AG10803 (cell line): ENCODE measurements at regions not wholly inside any gene's neighbourhood (a gene's known extent, or its start where the extent isn't known, plus 50 kb on each side); places are given as distances from the start of the nearest gene placed in this dataset.

Experiments used
- DNase-seq: peaks from one replicate; pipeline ENCODE4 v3.0.0; 2010; ENCODE audit warnings: low read depth
- H3K4me3 ChIP-seq: 2 replicates; pipeline ENCODE4 v1.5.1; 2011; ENCODE audit warnings: mild to moderate bottlenecking, low read length, control low read depth
- TF ChIP-seq, protein P1 (sequence below): conservative IDR thresholded peaks from 2 replicates; pipeline ENCODE4 v1.5.1; 2011; ENCODE audit warnings: mild to moderate bottlenecking, low read length, control low read depth, inconsistent platforms

DNA sequence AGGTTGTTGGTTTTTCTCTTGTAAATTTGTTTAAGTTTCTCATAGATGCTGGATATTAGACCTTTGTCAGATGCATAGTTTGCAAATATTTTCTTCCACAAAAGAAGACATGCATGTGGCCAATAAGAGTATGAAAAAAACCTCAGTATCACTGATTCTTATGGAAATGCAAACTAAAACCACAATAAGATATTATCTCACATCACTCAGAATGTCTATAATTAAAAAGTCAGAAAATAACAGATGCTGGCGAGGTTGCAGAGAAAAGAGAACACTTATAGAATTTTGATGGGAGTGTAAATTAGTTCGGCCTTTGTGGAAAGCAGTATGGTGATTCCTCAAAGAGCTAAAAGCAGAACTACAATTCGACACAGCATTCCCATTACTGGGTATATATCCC, 1355.6 kb downstream of the FAM133A start:
- DNase-seq = no peak
- TF ChIP-seq, protein P1, sequence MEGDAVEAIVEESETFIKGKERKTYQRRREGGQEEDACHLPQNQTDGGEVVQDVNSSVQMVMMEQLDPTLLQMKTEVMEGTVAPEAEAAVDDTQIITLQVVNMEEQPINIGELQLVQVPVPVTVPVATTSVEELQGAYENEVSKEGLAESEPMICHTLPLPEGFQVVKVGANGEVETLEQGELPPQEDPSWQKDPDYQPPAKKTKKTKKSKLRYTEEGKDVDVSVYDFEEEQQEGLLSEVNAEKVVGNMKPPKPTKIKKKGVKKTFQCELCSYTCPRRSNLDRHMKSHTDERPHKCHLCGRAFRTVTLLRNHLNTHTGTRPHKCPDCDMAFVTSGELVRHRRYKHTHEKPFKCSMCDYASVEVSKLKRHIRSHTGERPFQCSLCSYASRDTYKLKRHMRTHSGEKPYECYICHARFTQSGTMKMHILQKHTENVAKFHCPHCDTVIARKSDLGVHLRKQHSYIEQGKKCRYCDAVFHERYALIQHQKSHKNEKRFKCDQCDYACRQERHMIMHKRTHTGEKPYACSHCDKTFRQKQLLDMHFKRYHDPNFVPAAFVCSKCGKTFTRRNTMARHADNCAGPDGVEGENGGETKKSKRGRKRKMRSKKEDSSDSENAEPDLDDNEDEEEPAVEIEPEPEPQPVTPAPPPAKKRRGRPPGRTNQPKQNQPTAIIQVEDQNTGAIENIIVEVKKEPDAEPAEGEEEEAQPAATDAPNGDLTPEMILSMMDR = no peak
- no peak overlapping the region for H3K4me3 ChIP-seq

DNA sequence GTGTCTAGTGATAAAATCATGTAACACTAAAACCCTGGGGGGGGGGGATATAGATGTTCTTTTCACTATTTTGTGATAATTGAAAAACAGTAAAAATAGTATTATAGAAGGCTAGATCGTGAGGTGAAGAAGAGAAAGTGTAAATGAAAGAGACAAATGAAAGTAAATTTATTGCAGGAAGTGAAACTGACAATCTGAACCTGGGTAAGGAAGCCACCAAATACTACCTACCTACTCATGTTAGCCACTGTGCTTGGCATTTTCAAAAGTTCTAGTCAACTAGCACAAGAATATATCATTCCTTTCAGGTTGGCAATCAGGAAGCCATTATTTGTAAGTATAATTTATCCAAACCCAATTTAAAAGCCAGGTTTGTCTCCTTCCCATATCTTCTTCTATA, 1366.1 kb downstream of the FAM133A start:
- no peak overlapping the region for H3K4me3 ChIP-seq
- TF ChIP-seq, protein P1 = no peak
- no peak for DNase-seq

DNA sequence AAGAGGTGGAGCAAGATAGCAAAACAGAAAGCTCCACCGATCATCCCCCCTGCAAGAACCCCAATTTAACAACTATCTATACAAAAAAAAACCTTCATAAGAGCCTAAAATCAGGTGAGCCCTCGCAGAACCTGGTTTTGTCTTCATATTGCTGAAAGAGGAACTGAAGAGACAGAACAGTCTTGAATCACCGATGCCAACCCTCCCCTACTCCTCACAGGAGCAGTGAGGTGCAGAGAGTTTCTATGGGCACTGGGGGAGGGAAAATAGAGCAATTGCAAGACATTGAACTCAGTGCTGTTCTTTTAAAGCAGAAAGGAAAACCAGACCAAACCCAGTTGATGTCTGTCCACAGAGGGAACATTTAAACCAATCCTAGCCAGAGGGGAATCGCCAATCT, 1370.3 kb downstream of the FAM133A start:
- TF ChIP-seq, protein P1 = no peak
- no peak overlapping the region for H3K4me3 ChIP-seq
- no peak for DNase-seq

DNA sequence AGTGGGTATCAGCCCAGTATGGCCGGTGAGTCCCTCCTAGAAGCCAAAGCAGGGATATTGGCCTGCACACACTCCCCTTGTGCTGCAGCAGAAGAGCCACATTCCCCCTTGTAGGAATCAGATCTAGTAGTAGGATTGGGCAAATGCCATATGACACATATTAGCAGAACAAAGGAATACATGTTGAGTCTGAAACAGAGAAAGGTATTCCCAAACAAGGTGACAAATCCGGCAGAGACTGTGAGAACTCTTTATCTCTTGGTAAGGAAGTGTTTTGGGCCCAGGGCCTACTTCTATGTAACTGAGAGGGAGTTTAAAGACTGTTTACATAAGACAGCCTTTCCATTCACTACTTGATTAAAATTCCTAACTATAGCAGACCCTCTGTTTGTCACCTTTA, 1382.0 kb downstream of the FAM133A start:
- no peak overlapping the region for H3K4me3 ChIP-seq
- no peak for DNase-seq
- TF ChIP-seq, protein P1 = no peak

DNA sequence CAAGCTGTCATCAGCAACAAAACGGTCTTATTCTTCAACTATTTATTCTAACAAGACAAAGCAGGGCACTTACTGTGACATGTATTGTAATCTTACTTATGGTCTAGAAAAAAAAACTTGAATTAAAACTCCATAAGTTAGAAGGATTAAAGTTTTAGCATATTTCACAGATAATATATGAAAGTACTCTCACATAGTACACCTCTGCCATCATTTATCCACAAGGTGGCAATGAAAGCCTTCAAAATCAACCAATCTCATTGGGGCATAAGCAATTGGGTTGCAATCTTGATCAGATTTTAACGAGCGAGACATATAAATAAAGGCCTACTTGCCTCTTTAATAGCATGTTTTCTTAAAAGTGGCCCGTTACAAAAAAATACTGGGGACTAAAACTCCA, 1382.9 kb downstream of the FAM133A start:
- TF ChIP-seq, protein P1 = peak; percentile 41
- peak; percentile 35 for DNase-seq
- no peak overlapping the region for H3K4me3 ChIP-seq

DNA sequence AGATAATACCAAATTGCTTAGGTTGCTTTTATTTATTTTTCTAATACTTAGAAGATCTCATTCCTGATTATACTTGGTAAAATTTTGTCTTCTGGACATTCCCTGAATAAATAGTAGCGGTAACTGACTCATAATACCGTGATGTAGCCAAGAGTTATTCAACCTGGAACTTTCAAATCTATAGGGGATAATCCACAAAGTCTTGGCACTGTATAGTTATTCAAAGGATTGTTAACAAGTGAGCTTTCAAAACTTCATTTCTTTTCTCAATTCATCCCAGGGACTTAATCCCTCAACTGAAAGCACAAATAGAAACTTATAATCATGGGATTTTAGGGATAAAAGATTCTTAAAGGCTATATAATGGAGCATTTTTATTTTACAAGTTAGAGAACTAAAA, 1383.3 kb downstream of the FAM133A start:
- no peak overlapping the region for H3K4me3 ChIP-seq
- TF ChIP-seq, protein P1 = no peak
- DNase-seq = no peak

DNA sequence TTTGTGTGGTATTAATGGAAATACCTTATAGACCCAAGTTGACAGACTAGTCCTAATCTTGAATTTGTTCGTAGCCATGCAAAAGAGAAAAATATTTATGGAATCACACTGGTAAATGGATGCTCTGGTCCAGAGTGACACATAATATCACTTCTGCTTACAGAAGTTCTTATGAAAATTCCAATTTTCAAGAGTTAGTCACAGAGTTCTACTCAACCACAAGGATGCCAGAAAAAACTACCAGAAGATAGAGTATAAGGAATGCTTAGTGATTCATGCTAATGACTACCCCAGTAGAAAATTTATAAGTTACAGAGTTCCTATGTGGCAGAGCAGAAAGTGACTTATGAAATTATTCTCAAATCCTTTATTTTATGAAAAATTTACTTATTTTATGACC, 1384.8 kb downstream of the FAM133A start:
- TF ChIP-seq, protein P1 = no peak
- no peak overlapping the region for H3K4me3 ChIP-seq
- peak; percentile 76 for DNase-seq
